H1 (cell line): ENCODE measurements at regions not wholly inside any gene's neighbourhood (a gene's known extent, or its start where the extent isn't known, plus 50 kb on each side); places are given as distances from the start of the nearest gene placed in this dataset.

ENCODE experiments used
- CBX5 ChIP-seq: fragments of 300-800, 300-1000 bp; sonication (generic); IDR thresholded peaks from 2 replicates; pipeline ENCODE4 v1.7.1; 2016; ENCODE audit warnings: antibody characterized with exemption, low read length, low read depth
- CBX8 ChIP-seq: fragments of 300-800, 300-1000 bp; sonication (generic); IDR thresholded peaks from 2 replicates; pipeline ENCODE4 v1.7.1; 2016; ENCODE audit warnings: low read depth, low read length, borderline replicate concordance
- CEBPB ChIP-seq: IDR thresholded peaks from 2 replicates; pipeline ENCODE4 v1.6.1; 2012; ENCODE audit warnings: low read depth, low read length
- CHD2 ChIP-seq: IDR thresholded peaks from 2 replicates; pipeline ENCODE4 v1.6.1; 2012; ENCODE audit warnings: low read length, improper control_type of control experiment
- CREB1 ChIP-seq: IDR thresholded peaks from 2 replicates; pipeline ENCODE4 v1.6.1; 2012; ENCODE audit warnings: inconsistent platforms
- EZH2 ChIP-seq: fragments of 200-600 bp; sonication (generic); IDR thresholded peaks from 2 replicates; pipeline ENCODE4 v1.7.1; 2012; ENCODE audit warnings: low read depth, mild to moderate bottlenecking, moderate library complexity, low read length, inconsistent platforms; ENCODE audit not compliant: severe bottlenecking
- POLR2AphosphoS5 ChIP-seq: IDR thresholded peaks from 2 replicates; pipeline ENCODE4 v1.6.1; 2011; ENCODE audit warnings: low read depth, low read length
- SP1 ChIP-seq: IDR thresholded peaks from 2 replicates; pipeline ENCODE4 v1.6.1; 2011; ENCODE audit warnings: low read depth, low read length
- YY1 ChIP-seq: IDR thresholded peaks from 2 replicates; pipeline ENCODE4 v1.6.1; 2011; ENCODE audit warnings: low read depth, mild to moderate bottlenecking, low read length
- TF ChIP-seq, protein P1 (sequence below), 3 experiments: IDR thresholded peaks; 1 replicate in 2 of 3; 2 replicates in 1 of 3; pipeline versions ENCODE4 v1.5.1 to v1.6.1; 2011; ENCODE audit warnings: low read length in 3 of 3, mild to moderate bottlenecking in 3 of 3, inconsistent platforms in 2 of 3, low read depth in 1 of 3, moderate library complexity in 1 of 3; ENCODE audit not compliant: insufficient read depth in 1 of 3; ENCODE audit errors: control extremely low read depth in 1 of 3
- TF ChIP-seq, protein P2 (sequence below): IDR thresholded peaks from 2 replicates; pipeline ENCODE4 v1.6.1; 2011; ENCODE audit warnings: low read depth, mild to moderate bottlenecking, low read length; ENCODE audit not compliant: insufficient read depth
- TF ChIP-seq, protein P3 (sequence below): IDR thresholded peaks from 2 replicates; pipeline ENCODE4 v1.6.1; 2011; ENCODE audit warnings: low read length, improper control_type of control experiment
- TF ChIP-seq, protein P4 (sequence below): IDR thresholded peaks from 2 replicates; pipeline ENCODE4 v1.6.1; 2012; ENCODE audit warnings: inconsistent platforms

DNA sequence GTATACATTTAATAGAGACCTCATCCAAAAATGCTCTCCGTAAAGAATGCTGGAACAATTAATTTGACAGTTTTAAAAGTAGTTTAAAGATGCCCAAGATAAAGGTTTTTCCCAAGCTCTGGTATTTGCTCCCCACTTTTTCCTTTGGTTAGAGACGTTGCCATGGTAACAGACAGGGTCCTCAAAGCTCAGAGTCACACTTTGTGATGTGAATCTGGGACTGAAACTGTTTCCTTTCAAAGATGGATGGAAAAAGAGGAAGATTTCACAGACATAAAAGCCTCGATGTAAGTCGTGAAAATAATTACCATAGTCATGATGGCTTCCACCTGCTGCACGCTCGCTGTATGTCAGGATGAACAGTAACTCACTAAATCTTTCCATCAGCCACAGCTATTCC, 229.5 kb downstream of the MSX2 start:
- TF ChIP-seq, protein P1, sequence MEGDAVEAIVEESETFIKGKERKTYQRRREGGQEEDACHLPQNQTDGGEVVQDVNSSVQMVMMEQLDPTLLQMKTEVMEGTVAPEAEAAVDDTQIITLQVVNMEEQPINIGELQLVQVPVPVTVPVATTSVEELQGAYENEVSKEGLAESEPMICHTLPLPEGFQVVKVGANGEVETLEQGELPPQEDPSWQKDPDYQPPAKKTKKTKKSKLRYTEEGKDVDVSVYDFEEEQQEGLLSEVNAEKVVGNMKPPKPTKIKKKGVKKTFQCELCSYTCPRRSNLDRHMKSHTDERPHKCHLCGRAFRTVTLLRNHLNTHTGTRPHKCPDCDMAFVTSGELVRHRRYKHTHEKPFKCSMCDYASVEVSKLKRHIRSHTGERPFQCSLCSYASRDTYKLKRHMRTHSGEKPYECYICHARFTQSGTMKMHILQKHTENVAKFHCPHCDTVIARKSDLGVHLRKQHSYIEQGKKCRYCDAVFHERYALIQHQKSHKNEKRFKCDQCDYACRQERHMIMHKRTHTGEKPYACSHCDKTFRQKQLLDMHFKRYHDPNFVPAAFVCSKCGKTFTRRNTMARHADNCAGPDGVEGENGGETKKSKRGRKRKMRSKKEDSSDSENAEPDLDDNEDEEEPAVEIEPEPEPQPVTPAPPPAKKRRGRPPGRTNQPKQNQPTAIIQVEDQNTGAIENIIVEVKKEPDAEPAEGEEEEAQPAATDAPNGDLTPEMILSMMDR (IDR thresholded peaks at IDR 0.05; ENCODE audit: control extremely low read depth in 1 of 3, insufficient read depth in 1 of 3, low read depth in 1 of 3, low read length in 3 of 3), result no peak
- TF ChIP-seq, protein P2, sequence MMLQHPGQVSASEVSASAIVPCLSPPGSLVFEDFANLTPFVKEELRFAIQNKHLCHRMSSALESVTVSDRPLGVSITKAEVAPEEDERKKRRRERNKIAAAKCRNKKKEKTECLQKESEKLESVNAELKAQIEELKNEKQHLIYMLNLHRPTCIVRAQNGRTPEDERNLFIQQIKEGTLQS, result no peak
- TF ChIP-seq EZH2, result no peak
- no peak for TF ChIP-seq CEBPB
- TF ChIP-seq, protein P3, sequence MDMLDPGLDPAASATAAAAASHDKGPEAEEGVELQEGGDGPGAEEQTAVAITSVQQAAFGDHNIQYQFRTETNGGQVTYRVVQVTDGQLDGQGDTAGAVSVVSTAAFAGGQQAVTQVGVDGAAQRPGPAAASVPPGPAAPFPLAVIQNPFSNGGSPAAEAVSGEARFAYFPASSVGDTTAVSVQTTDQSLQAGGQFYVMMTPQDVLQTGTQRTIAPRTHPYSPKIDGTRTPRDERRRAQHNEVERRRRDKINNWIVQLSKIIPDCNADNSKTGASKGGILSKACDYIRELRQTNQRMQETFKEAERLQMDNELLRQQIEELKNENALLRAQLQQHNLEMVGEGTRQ, result no peak
- TF ChIP-seq SP1, result no peak
- TF ChIP-seq, protein P4, sequence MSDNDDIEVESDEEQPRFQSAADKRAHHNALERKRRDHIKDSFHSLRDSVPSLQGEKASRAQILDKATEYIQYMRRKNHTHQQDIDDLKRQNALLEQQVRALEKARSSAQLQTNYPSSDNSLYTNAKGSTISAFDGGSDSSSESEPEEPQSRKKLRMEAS, result no peak
- no peak for TF ChIP-seq YY1
- TF ChIP-seq CBX5, result no peak
- no peak for TF ChIP-seq CHD2
- TF ChIP-seq CREB1, result no peak
- TF ChIP-seq POLR2AphosphoS5, result no peak
- TF ChIP-seq CBX8, result no peak
